ENCODE measurements at regions not wholly inside any gene's neighbourhood (a gene's known extent, or its start where the extent isn't known, plus 50 kb on each side); places are given as distances from the start of the nearest gene placed in this dataset.

- no peak for DNase-seq
Observed at GRCh38 chr6:20028143-20028542, 184.1 kb downstream of the MBOAT1 start.

- no peak for DNase-seq
Observed at GRCh38 chr6:20028562-20028961, 183.7 kb downstream of the MBOAT1 start.

- no peak for DNase-seq
Observed at GRCh38 chr6:20029979-20030378, 182.3 kb downstream of the MBOAT1 start.

- DNase-seq = no peak
Observed at GRCh38 chr6:20031342-20031741, 180.9 kb downstream of the MBOAT1 start.

- no peak for DNase-seq
Observed at GRCh38 chr6:20033697-20034407, 178.4 kb downstream of the MBOAT1 start.

GRCh38 chr6:20034408-20034769 lies 177.9 kb downstream of the MBOAT1 start:
- DNase-seq = no peak

- no peak for DNase-seq
Observed at GRCh38 chr6:20036141-20036677, 176.1 kb downstream of the MBOAT1 start.

- DNase-seq = no peak
Observed at GRCh38 chr6:20038410-20039204, 173.7 kb downstream of the MBOAT1 start.

- DNase-seq = no peak
Observed at GRCh38 chr6:20044883-20045282, 167.4 kb downstream of the MBOAT1 start.

Measured in AML-193 (cell line).